ENCODE measurements at regions not wholly inside any gene's neighbourhood (a gene's known extent, or its start where the extent isn't known, plus 50 kb on each side); places are given as distances from the start of the nearest gene placed in this dataset.

DNA sequence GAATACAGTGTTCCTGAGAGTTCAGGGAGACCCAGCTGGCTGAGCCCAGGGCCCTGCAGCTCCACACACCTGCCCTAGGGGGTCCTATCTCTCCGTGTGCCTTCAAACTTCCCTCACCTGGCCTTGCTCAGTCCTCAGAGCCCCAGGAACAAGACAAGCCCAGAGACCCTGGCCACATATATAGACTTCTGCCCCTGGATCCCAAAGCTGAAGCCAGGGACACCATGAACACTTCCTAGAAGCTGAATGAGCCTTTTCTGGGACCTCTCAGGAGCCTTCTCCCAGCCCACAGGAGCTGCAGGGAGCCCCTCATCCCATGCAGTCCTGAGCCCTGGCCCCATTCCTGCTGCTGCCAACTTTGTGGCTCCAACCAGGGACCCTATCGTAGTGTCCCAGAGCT is 190.5 kb downstream of the DICER1 start:
- Histone ChIP-seq H3K4me3 (ENCODE audit: low read length) (no peak overlapping the region), H3K4me1 (ENCODE audit: insufficient read depth, low read length) (no peaks in the 10 kb centered on the region), H3K27me3 (ENCODE audit: insufficient read depth, low read length) (no peaks in the 10 kb centered on the region), H3K27ac (ENCODE audit: low read length) (no peak overlapping the region), H3K36me3 (ENCODE audit: insufficient read depth, low read depth, low read length) (no peaks in the 10 kb centered on the region), H3K9ac (ENCODE audit: low read depth, low read length) (no peak overlapping the region; the same call in 1 of the 2 replicates), H3K9me3 (ENCODE audit: insufficient read depth, low read depth, low read length) (no peaks in the 10 kb centered on the region)

GRCh38 chr14:94966344-94966743 is 191.0 kb downstream of the DICER1 start:
- H3K27ac ChIP-seq (ENCODE audit: low read length), result no peak overlapping the region
- H3K9me3 ChIP-seq (ENCODE audit: insufficient read depth, low read depth, low read length), result no peaks in the 10 kb centered on the region
- H3K27me3 ChIP-seq (ENCODE audit: insufficient read depth, low read length), result no peaks in the 10 kb centered on the region
- H3K4me3 ChIP-seq (ENCODE audit: low read length), result no peak overlapping the region
- H3K4me1 ChIP-seq (ENCODE audit: insufficient read depth, low read length), result no peaks in the 10 kb centered on the region
- H3K36me3 ChIP-seq (ENCODE audit: insufficient read depth, low read depth, low read length), result no peaks in the 10 kb centered on the region
- no peak overlapping the region for H3K9ac ChIP-seq (ENCODE audit: low read depth, low read length)

DNA sequence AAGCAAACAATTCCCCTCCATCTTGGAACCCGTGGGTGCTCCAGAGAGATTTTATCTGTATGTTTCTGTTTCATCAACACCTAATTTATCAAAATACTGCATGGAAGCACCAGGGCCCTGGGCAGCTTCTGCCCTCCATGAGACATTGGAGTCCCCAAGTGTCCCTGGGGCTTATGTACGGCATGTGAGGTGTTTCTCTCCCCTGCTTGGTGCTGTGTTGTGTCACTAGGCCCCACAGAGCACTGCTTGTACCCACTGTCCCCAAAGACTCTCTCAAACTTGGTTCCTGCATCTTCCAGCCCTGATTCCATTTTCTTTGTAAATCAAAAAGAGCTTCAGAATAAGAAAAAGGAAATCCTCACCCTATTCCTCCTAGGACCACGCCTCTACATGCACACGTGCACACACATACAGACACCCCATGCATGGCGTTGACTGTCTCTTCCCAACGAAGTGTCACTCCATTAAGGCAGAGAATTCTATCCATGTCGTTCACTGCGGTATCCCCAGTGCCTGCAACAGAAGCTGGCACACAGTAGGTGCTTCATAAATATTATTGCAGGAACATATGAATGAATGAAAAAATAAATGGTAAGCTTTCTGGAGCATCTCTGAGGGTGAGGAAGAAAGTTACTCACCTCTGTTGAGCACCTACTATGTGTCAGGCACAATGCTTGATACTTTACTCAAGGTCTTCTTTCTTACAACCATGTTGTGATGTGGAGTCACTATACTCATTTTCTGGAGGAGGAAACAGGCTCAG is 191.6 kb downstream of the DICER1 start:
- Histone ChIP-seq H3K27ac (ENCODE audit: low read length) (no peak overlapping the region), H3K4me3 (ENCODE audit: low read length) (no peak overlapping the region), H3K9ac (ENCODE audit: low read depth, low read length) (no peak overlapping the region), H3K4me1 (ENCODE audit: insufficient read depth, low read length) (no peaks in the 10 kb centered on the region), H3K36me3 (ENCODE audit: insufficient read depth, low read depth, low read length) (no peaks in the 10 kb centered on the region), H3K9me3 (ENCODE audit: insufficient read depth, low read depth, low read length) (no peaks in the 10 kb centered on the region), H3K27me3 (ENCODE audit: insufficient read depth, low read length) (no peaks in the 10 kb centered on the region)

DNA sequence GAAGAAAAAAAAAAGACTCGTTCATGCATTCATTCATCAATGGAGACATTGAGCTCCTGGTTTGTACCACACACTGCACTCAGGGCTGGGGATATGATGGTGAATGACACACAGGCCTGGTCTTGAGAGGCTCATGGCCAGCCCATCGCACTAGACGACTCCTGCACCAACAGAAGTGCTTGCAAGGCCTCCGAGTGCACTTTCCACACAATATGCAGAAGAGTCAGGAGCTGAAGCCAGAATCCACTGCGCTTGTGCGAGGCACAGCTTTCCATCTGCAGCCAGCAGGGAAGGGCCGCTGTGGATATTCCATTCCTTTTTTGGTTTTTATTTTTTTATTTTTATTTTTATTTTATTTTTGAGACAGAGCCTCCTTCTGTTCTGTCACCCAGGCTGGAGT is 192.4 kb downstream of the DICER1 start:
- H3K4me1 ChIP-seq (ENCODE audit: insufficient read depth, low read length), result no peaks in the 10 kb centered on the region
- H3K27ac ChIP-seq (ENCODE audit: low read length), result no peak overlapping the region
- H3K36me3 ChIP-seq (ENCODE audit: insufficient read depth, low read depth, low read length), result no peaks in the 10 kb centered on the region
- no peaks in the 10 kb centered on the region for H3K27me3 ChIP-seq (ENCODE audit: insufficient read depth, low read length)
- no peaks in the 10 kb centered on the region for H3K9me3 ChIP-seq (ENCODE audit: insufficient read depth, low read depth, low read length)
- H3K9ac ChIP-seq (ENCODE audit: low read depth, low read length), result no peak overlapping the region
- H3K4me3 ChIP-seq (ENCODE audit: low read length), result no peak overlapping the region

DNA sequence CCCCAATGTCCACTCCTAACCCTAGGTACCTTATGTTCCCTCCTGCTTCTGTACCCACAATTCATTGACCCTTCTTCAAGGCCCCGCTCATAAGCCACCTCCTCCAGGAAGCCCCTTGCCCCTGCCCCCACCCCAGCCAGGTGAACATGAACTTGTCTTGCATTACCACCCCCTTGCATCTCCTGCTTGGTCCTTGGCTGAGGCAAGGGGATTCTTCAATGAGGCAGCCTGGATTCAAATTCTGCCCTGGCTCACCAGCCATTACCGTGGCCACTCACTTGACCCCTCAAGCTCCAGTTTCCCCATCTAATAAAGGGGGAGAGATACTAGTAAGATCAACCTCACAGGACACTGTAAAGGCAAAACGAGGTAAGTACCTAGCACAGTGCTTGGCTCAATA is 193.1 kb downstream of the DICER1 start:
- Histone ChIP-seq H3K4me3 (ENCODE audit: low read length) (no peak overlapping the region), H3K9me3 (ENCODE audit: insufficient read depth, low read depth, low read length) (no peaks in the 10 kb centered on the region), H3K9ac (ENCODE audit: low read depth, low read length) (no peak overlapping the region), H3K27me3 (ENCODE audit: insufficient read depth, low read length) (no peaks in the 10 kb centered on the region), H3K36me3 (ENCODE audit: insufficient read depth, low read depth, low read length) (no peaks in the 10 kb centered on the region), H3K27ac (ENCODE audit: low read length) (no peak overlapping the region), H3K4me1 (ENCODE audit: insufficient read depth, low read length) (no peaks in the 10 kb centered on the region)

- Histone ChIP-seq H3K9me3 (ENCODE audit: insufficient read depth, low read depth, low read length) (no peaks in the 10 kb centered on the region), H3K27me3 (ENCODE audit: insufficient read depth, low read length) (no peaks in the 10 kb centered on the region), H3K4me1 (ENCODE audit: insufficient read depth, low read length) (no peaks in the 10 kb centered on the region), H3K27ac (ENCODE audit: low read length) (no peak overlapping the region), H3K4me3 (ENCODE audit: low read length) (no peak overlapping the region), H3K36me3 (ENCODE audit: insufficient read depth, low read depth, low read length) (no peaks in the 10 kb centered on the region), H3K9ac (ENCODE audit: low read depth, low read length) (no peak overlapping the region)
These were observed 193.1 kb upstream of the GSC start for GRCh38 chr14:94963051-94963450.

GRCh38 chr14:94962166-94962575 is 192.3 kb upstream of the GSC start:
- H3K27me3 ChIP-seq (ENCODE audit: insufficient read depth, low read length), result no peaks in the 10 kb centered on the region
- no peaks in the 10 kb centered on the region for H3K36me3 ChIP-seq (ENCODE audit: insufficient read depth, low read depth, low read length)
- H3K4me3 ChIP-seq (ENCODE audit: low read length), result no peak overlapping the region
- no peaks in the 10 kb centered on the region for H3K4me1 ChIP-seq (ENCODE audit: insufficient read depth, low read length)
- H3K9me3 ChIP-seq (ENCODE audit: insufficient read depth, low read depth, low read length), result no peaks in the 10 kb centered on the region
- no peak overlapping the region for H3K27ac ChIP-seq (ENCODE audit: low read length)
- no peak overlapping the region for H3K9ac ChIP-seq (ENCODE audit: low read depth, low read length)

DNA sequence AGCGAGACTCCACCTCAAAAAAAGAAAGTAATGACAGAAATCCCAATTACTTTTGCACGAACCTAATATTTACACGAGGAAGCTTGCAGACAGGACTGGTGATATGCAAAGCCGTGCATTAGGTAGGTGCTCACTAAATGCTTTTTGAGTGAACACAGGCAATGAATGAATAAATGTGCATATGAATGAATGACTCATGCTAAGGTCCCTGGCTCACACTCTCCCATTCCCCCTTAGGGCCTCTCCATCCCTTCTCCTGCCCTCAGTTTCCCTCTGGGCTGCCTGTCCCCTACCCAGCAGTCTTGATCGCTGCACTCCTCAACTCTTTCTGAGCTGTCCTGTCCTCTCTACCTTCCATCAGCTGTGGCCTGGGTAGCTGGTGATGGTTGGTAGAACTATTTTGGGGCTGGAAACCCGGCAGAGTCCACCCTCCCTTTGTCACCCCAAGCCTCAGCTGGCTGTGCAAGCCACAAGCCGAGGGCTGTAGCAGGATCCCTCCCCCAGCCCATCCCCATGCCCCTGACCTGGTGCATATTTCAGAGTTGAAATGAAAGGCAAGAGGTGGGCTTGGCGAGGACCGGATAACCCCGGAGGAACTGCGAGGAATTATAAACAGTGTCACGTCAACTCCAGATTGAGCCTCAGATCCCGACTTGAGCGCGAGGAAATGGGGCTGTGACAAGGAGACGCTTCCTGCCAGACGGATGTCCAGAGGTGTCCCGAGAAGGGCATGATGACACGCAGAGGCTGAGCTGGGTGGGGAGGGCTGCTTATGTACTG is 191.7 kb upstream of the GSC start:
- Histone ChIP-seq H3K4me1 (ENCODE audit: insufficient read depth, low read length) (no peaks in the 10 kb centered on the region), H3K9ac (ENCODE audit: low read depth, low read length) (no peak overlapping the region), H3K36me3 (ENCODE audit: insufficient read depth, low read depth, low read length) (no peaks in the 10 kb centered on the region), H3K27me3 (ENCODE audit: insufficient read depth, low read length) (no peaks in the 10 kb centered on the region), H3K27ac (ENCODE audit: low read length) (no peak overlapping the region), H3K9me3 (ENCODE audit: insufficient read depth, low read depth, low read length) (no peaks in the 10 kb centered on the region), H3K4me3 (ENCODE audit: low read length) (no peak overlapping the region)

DNA sequence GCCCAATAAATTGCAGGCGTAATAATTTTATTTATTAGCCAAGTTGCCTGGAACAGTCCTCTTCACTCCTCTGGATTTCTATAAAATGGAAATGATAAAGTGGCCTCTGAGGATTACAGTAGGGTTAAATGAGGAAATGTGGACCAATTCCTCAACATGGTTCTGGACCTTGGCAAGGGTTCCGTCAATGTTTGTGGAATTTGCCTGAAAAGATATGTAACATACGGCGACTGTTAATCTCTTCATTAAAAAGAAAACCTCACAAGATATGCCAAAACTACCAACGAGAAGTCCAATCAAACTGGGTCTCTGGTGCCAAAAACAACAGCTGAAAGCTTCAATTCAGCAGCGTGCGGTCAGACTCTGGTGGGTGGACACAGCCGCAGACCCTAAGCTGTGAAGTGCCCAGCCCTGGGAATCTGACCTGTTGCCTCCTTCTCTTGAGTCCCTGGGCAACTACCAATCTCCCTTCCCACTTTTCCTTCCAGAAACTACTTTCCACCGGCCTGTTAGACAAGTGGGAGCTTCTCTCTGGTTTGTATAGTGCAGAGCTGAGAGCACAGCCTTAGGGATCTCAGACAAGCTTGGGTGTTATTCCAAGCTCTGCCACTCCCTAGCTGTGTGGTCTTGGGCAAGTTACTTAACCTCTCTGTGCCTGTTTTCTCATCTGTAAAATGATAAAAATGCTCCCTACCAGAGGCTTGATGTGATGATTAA is 190.5 kb upstream of the GSC start:
- H3K27me3 ChIP-seq (ENCODE audit: insufficient read depth, low read length), result no peaks in the 10 kb centered on the region
- no peak overlapping the region for H3K9ac ChIP-seq (ENCODE audit: low read depth, low read length)
- no peak overlapping the region for H3K27ac ChIP-seq (ENCODE audit: low read length)
- no peaks in the 10 kb centered on the region for H3K4me1 ChIP-seq (ENCODE audit: insufficient read depth, low read length)
- H3K9me3 ChIP-seq (ENCODE audit: insufficient read depth, low read depth, low read length), result no peaks in the 10 kb centered on the region
- H3K4me3 ChIP-seq (ENCODE audit: low read length), result no peak overlapping the region
- H3K36me3 ChIP-seq (ENCODE audit: insufficient read depth, low read depth, low read length), result no peaks in the 10 kb centered on the region

DNA sequence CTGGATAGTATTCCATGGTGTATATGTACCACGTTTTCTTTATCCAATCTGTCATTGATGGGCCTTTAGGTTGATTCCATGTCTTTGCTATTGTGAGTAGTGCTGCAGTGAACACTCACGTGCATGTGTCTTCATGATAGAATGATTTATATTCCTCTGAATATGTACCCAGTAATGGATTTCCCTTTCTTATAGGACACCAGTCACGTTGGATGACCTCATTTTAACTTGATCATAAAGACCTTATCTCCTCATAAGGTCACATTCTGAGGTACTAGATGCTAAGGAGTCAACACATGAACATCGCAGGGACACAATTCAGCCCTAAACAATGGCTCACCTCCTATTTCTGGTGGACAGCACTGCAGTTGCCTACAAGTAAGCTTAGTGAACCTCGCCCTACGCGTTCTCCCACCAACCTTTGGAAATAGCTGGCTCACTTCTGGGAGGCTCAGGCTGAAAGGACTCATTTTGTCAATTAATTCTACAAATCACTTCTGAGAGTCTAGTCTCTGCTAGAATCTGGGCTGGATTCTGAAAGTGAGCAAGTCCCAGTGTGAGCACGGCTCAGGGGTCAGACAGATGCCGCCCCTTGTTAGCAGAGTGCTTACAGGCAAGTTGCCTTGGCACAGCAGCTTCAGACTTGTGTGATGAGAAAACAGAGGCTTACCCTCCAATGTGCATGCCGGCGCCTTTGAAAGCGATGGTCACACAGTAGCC is 183.8 kb upstream of the GSC start:
- Histone ChIP-seq H3K27me3 (ENCODE audit: insufficient read depth, low read length) (no peaks in the 10 kb centered on the region), H3K27ac (ENCODE audit: low read length) (no peak overlapping the region), H3K9ac (ENCODE audit: low read depth, low read length) (no peak overlapping the region), H3K9me3 (ENCODE audit: insufficient read depth, low read depth, low read length) (no peaks in the 10 kb centered on the region), H3K36me3 (ENCODE audit: insufficient read depth, low read depth, low read length) (no peaks in the 10 kb centered on the region), H3K4me1 (ENCODE audit: insufficient read depth, low read length) (no peaks in the 10 kb centered on the region), H3K4me3 (ENCODE audit: low read length) (no peak overlapping the region)

- Histone ChIP-seq H3K9ac (ENCODE audit: low read depth, low read length) (no peak overlapping the region), H3K36me3 (ENCODE audit: insufficient read depth, low read depth, low read length) (no peaks in the 10 kb centered on the region), H3K4me3 (ENCODE audit: low read length) (no peak overlapping the region), H3K4me1 (ENCODE audit: insufficient read depth, low read length) (no peaks in the 10 kb centered on the region), H3K27me3 (ENCODE audit: insufficient read depth, low read length) (no peaks in the 10 kb centered on the region), H3K9me3 (ENCODE audit: insufficient read depth, low read depth, low read length) (no peaks in the 10 kb centered on the region), H3K27ac (ENCODE audit: low read length) (no peak overlapping the region)
These were observed 182.2 kb upstream of the GSC start for GRCh38 chr14:94952097-94952496.

Measured in iPS-20b (cell line).